OCI-LY7 (cell line): ENCODE measurements at regions not wholly inside any gene's neighbourhood (a gene's known extent, or its start where the extent isn't known, plus 50 kb on each side); places are given as distances from the start of the nearest gene placed in this dataset.

Experiments used
- BruUV-seq: library from RNA; stranded (reverse); fragments of 400-500 nt; replicated peaks from 2 replicates; lab custom pipeline; 2021; lab: Mats Ljungman, UMichigan
- CTCF ChIA-PET: fragments of 300-600 bp; sonication (Branson Sonifier 250); formaldehyde crosslinking; loops from one replicate; lab custom pipeline; 2022; ENCODE audit warnings: antibody characterized with exemption; ENCODE audit not compliant: unreplicated experiment; lab: Charles Lee
- POLR2A ChIA-PET: fragments of 300-600 bp; sonication (Branson Sonifier 250); formaldehyde crosslinking; loops from one replicate; lab custom pipeline; 2022; ENCODE audit warnings: antibody characterized with exemption; lab: Charles Lee
- DNase-seq: peaks from one replicate; pipeline ENCODE4 v3.0.0-alpha.2; 2015; ENCODE audit warnings: low spot score
- H2AFZ ChIP-seq: fragments of 200-600 bp; sonication (generic), shearing (Covaris generic); 2 replicates; pipeline ENCODE4 v1.6.1; 2014; ENCODE audit warnings: mild to moderate bottlenecking, antibody characterized with exemption, low read length, moderate library complexity
- H3K27ac ChIP-seq: fragments of 200-600 bp; sonication (generic); 2 replicates; pipeline ENCODE4 v1.5.1; 2014; ENCODE audit warnings: mixed run types, low read depth, mild to moderate bottlenecking, moderate library complexity, low read length, inconsistent platforms; ENCODE audit not compliant: poor library complexity, severe bottlenecking
- H3K36me3 ChIP-seq: fragments of 200-600 bp; sonication (generic); 2 replicates; pipeline ENCODE4 v1.6.1; 2014; ENCODE audit warnings: mild to moderate bottlenecking, antibody characterized with exemption, low read length, moderate library complexity, mixed read lengths; ENCODE audit not compliant: insufficient read depth
- H3K4me1 ChIP-seq: fragments of 200-600 bp; sonication (generic); 2 replicates; pipeline ENCODE4 v1.5.1; 2014; ENCODE audit warnings: mild to moderate bottlenecking, low read length; ENCODE audit not compliant: insufficient read depth, poor library complexity, severe bottlenecking
- H3K4me2 ChIP-seq: fragments of 200-600 bp; sonication (generic); 2 replicates; pipeline ENCODE4 v1.6.1; 2014; ENCODE audit warnings: mild to moderate bottlenecking, low read length
- H3K4me3 ChIP-seq: fragments of 200-600 bp; sonication (generic); 2 replicates; pipeline ENCODE4 v1.5.1; 2014; ENCODE audit warnings: mild to moderate bottlenecking, low read depth, low read length; ENCODE audit not compliant: poor library complexity, severe bottlenecking
- H3K79me2 ChIP-seq: fragments of 200-600 bp; sonication (generic); 2 replicates; pipeline ENCODE4 v1.6.1; 2016; ENCODE audit warnings: low read depth, mild to moderate bottlenecking, low read length, moderate library complexity, mixed read lengths; ENCODE audit not compliant: insufficient read depth
- H3K9me2 ChIP-seq: fragments of 200-600 bp; sonication (generic); 2 replicates; pipeline ENCODE4 v1.6.1; 2016; ENCODE audit warnings: mild to moderate bottlenecking, low read length, mixed read lengths; ENCODE audit not compliant: insufficient read depth
- H3K9me3 ChIP-seq: fragments of 200-600 bp; sonication (generic); 2 replicates; pipeline ENCODE4 v1.6.1; 2014; ENCODE audit warnings: mild to moderate bottlenecking, mixed run types, low read length, mixed read lengths
- H4K20me1 ChIP-seq: fragments of 200-600 bp; sonication (generic); 2 replicates; pipeline ENCODE4 v1.6.1; 2014; ENCODE audit warnings: mild to moderate bottlenecking, antibody characterized with exemption, low read length, moderate library complexity, mixed read lengths; ENCODE audit not compliant: insufficient read depth
- CTCF ChIP-seq: fragments of 200-600 bp; sonication (generic); conservative IDR thresholded peaks from 2 replicates; pipeline ENCODE4 v1.5.1; 2014; ENCODE audit warnings: mild to moderate bottlenecking, antibody characterized with exemption, low read length, moderate library complexity, mixed read lengths
- EZH2phosphoT487 ChIP-seq: fragments of 200-600 bp; sonication (generic); IDR thresholded peaks from 2 replicates; pipeline ENCODE4 v1.6.1; 2018; ENCODE audit warnings: low read depth, borderline replicate concordance, mild to moderate bottlenecking, mixed run types, antibody characterized with exemption, low read length, moderate library complexity, mixed read lengths
- intact Hi-C: fragments of 100-400 bp; cut with micrococcal nuclease; formaldehyde crosslinking; loops from one replicate; pipeline ENCODE4 v1.10.0; 2022; ENCODE audit not compliant: unreplicated experiment

GRCh38 chr2:180374502-180375281 is 367.6 kb upstream of the CWC22 start:
- Histone ChIP-seq H3K9me3 (no peaks in the 10 kb centered on the region), H3K9me2 (no peaks in the 10 kb centered on the region), H2AFZ (no peak overlapping the region), H3K79me2 (no peaks in the 10 kb centered on the region), H3K4me1 (no peaks in the 10 kb centered on the region), H3K4me2 (no peak overlapping the region), H3K36me3 (no peaks in the 10 kb centered on the region), H3K27ac (no peak overlapping the region), H4K20me1 (no peaks in the 10 kb centered on the region), H3K4me3 (no peak overlapping the region)
- no TSS peak for BruUV-seq
- ChIA-PET CTCF (no interaction called here), POLR2A (interaction anchor here (0.6 kb wide), 1 partner anchor 52 kb away, joined by 3 read pairs; no protein-coding TSS in a partner anchor)
- TF ChIP-seq CTCF (no peak), EZH2phosphoT487 (no peak)
- no peak for DNase-seq
- intact Hi-C loops = no loop called here

DNA sequence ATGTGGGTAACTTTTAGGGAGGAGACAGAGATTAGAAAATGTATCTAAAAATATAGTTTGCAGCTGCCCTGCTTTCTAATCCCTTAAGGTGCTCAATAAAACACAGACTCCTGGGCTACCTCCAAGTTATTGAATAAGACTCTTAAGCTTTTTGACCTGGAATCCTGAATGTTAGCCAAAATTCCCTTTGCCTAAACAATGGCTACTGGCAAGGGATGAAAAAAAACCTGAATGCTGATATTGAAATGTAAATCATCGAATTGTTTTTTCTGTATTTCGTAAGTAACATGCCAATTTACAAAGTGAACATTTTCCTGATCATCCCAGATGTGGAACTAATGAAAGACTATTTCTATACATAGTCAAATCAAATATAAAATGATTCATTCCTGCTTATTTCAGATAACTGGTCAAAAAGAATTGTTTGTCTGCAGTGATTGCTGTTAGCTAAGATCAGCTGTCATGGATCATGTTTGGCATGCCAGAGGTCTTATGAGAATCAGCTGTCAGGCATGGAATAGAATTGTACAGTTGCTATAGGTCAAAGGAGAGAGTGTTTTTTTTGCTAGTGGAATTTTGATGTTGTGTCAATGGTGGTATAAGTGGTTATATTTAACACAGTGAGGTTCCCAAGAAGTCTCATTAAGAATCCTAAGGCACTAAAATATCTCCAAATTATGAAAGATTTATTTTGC is 363.6 kb upstream of the CWC22 start:
- Histone ChIP-seq H3K4me3 (no peak overlapping the region), H3K79me2 (no peaks in the 10 kb centered on the region), H3K9me3 (no peaks in the 10 kb centered on the region), H3K4me2 (no peak overlapping the region), H2AFZ (no peak overlapping the region), H3K36me3 (no peaks in the 10 kb centered on the region), H4K20me1 (no peaks in the 10 kb centered on the region), H3K27ac (no peak overlapping the region), H3K9me2 (no peaks in the 10 kb centered on the region), H3K4me1 (no peaks in the 10 kb centered on the region)
- no peak for DNase-seq
- ChIA-PET POLR2A (interaction anchor here (0.5 kb wide), 2 partner anchors 154 to 1694 kb away, joined by 3 read pairs; no protein-coding TSS in a partner anchor), CTCF (no interaction called here)
- TF ChIP-seq CTCF (no peak), EZH2phosphoT487 (no peak)
- intact Hi-C loops = no loop called here
- BruUV-seq = no TSS peak

- Histone ChIP-seq H3K27ac (no peak overlapping the region), H2AFZ (no peak overlapping the region), H4K20me1 (no peaks in the 10 kb centered on the region), H3K9me2 (no peaks in the 10 kb centered on the region), H3K9me3 (no peaks in the 10 kb centered on the region), H3K4me2 (no peak overlapping the region), H3K36me3 (no peaks in the 10 kb centered on the region), H3K4me3 (no peak overlapping the region), H3K79me2 (no peaks in the 10 kb centered on the region), H3K4me1 (no peaks in the 10 kb centered on the region)
- no TSS peak for BruUV-seq
- intact Hi-C loops = no loop called here
- ChIA-PET POLR2A (interaction anchor here (0.8 kb wide), 1 partner anchor 9 kb away, joined by 3 read pairs; no protein-coding TSS in a partner anchor), CTCF (no interaction called here)
- no peak for DNase-seq
- TF ChIP-seq CTCF (no peak), EZH2phosphoT487 (no peak)
Observed at GRCh38 chr2:180368881-180369280, 361.8 kb upstream of the CWC22 start.
